H1 (cell line): ENCODE measurements at regions not wholly inside any gene's neighbourhood (a gene's known extent, or its start where the extent isn't known, plus 50 kb on each side); places are given as distances from the start of the nearest gene placed in this dataset.

Experiments
- CTCF ChIP-seq, 3 experiments: IDR thresholded peaks; 1 replicate in 2 of 3; 2 replicates in 1 of 3; pipeline versions ENCODE4 v1.5.1 to v1.6.1; 2011; ENCODE audit warnings: low read length in 3 of 3, mild to moderate bottlenecking in 3 of 3, inconsistent platforms in 2 of 3, low read depth in 1 of 3, moderate library complexity in 1 of 3; ENCODE audit not compliant: insufficient read depth in 1 of 3; ENCODE audit errors: control extremely low read depth in 1 of 3
- RAD21 ChIP-seq, 2 experiments: IDR thresholded peaks in 1 of 2; conservative IDR thresholded peaks in 1 of 2; 2 replicates each; pipeline ENCODE4 v1.6.1; 2011; ENCODE audit warnings: low read depth in 2 of 2, low read length in 2 of 2, improper control_type of control experiment in 1 of 2, inconsistent platforms in 1 of 2, mild to moderate bottlenecking in 1 of 2, moderate library complexity in 1 of 2

- TF ChIP-seq CTCF (IDR thresholded peaks at IDR 0.05; ENCODE audit: control extremely low read depth in 1 of 3, insufficient read depth in 1 of 3, low read depth in 1 of 3, low read length in 3 of 3), result no peak
- no peak for TF ChIP-seq RAD21 (IDR thresholded peaks at IDR 0.05 in 1 of 2, conservative IDR thresholded peaks at IDR 0.05 in 1 of 2; ENCODE audit: low read depth in 2 of 2, low read length in 2 of 2)
Observed at GRCh38 chr2:150192701-150193100, 294.8 kb downstream of the RND3 start.
